Vagina (tissue), 2 donors: ENCODE measurements at regions not wholly inside any gene's neighbourhood (a gene's known extent, or its start where the extent isn't known, plus 50 kb on each side); places are given as distances from the start of the nearest gene placed in this dataset.
A peak's percentile ranks its signal among the peaks of the same experiment; 100 is the strongest.

ENCODE experiments used
- DNase-seq, 2 donors: peaks; one replicate each; pipeline ENCODE4 v3.0.0-alpha.2; 2017; ENCODE audit errors: extremely low spot score in 2 of 2
- H3K27ac ChIP-seq: fragments of 200-600 bp; sonication (generic); one replicate; pipeline ENCODE4 v1.5.1; 2019
- H3K27me3 ChIP-seq: fragments of 200-600 bp; sonication (generic); one replicate; pipeline ENCODE4 v1.5.1; 2019
- H3K36me3 ChIP-seq, 2 donors: fragments of 200-600 bp; sonication (generic); one replicate each; pipeline ENCODE4 v1.5.1; 2017 to 2019
- H3K4me1 ChIP-seq: fragments of 200-600 bp; sonication (generic); one replicate; pipeline ENCODE4 v1.5.1; 2019
- H3K4me3 ChIP-seq, 2 donors: fragments of 200-600 bp; sonication (generic); 1 replicate in 1 of 2; 2 replicates in 1 of 2; pipeline ENCODE4 v1.5.1; 2016 to 2019
- H3K9me3 ChIP-seq: fragments of 200-600 bp; sonication (generic); one replicate; pipeline ENCODE4 v1.5.1; 2019
- CTCF ChIP-seq, 3 experiments: fragments of 450-650 bp in 2 of 3; fragments of 200-600 bp in 1 of 3; sonication (generic) in 1 of 3; IDR thresholded peaks; one replicate each; pipeline ENCODE4 v1.5.1; 2017 to 2019; ENCODE audit warnings: antibody characterized with exemption in 3 of 3, mild to moderate bottlenecking in 2 of 3, moderate library complexity in 2 of 3
- POLR2A ChIP-seq, 2 donors: fragments of 450-650 bp; IDR thresholded peaks; one replicate each; pipeline ENCODE4 v1.6.1; 2017; ENCODE audit warnings: antibody characterized with exemption in 2 of 2, mild to moderate bottlenecking in 2 of 2, moderate library complexity in 2 of 2
- POLR2AphosphoS5 ChIP-seq, 2 donors: sonication (generic); formaldehyde crosslinking; IDR thresholded peaks; one replicate each; pipeline ENCODE4 v1.9.0; 2017; ENCODE audit warnings: antibody characterized with exemption in 2 of 2, mild to moderate bottlenecking in 2 of 2, low read depth in 1 of 2; ENCODE audit not compliant: insufficient read depth in 1 of 2
- intact Hi-C: fragments of 100-400 bp; cut with DNase I; formaldehyde crosslinking; loops from one replicate; pipeline ENCODE4 v1.15.1; 2023

- peaks cover 34% of the 10 kb centered on the region for H3K4me1 ChIP-seq
- TF ChIP-seq POLR2A (IDR thresholded peaks at IDR 0.05) = no peak
- no peaks in the 10 kb centered on the region for H3K9me3 ChIP-seq
- H3K36me3 ChIP-seq = no peaks in the 10 kb centered on the region
- no peak overlapping the region for H3K27ac ChIP-seq
- DNase-seq = no peak
- intact Hi-C loops = loop anchor here (10.0 kb wide), 1 partner anchor 242 kb away; no protein-coding TSS in a partner anchor
- H3K27me3 ChIP-seq = no peaks in the 10 kb centered on the region
- H3K4me3 ChIP-seq = no peak overlapping the region
Observed at GRCh38 chr6:134642819-134643218, 307.1 kb downstream of the ALDH8A1 start.

DNA sequence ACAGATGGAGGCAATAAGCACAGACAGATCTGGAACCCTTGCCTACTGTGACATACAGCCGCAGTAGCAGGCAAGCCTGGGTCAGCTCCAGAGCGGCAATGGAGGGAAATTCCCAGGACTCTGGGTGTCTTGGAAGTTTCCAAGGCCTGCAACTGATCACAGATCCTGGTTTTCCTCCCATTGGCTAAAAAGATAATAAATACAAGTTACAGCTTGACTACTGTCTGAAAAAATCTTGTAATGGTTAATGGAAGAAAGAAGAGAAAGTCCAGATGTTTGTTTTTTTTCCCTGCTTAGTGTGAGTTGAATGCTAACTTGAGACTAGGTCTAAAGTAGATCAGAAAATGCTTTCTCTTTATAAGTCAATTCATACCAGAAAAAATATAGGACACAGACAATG, 307.6 kb downstream of the ALDH8A1 start:
- no peak for DNase-seq
- no peaks in the 10 kb centered on the region for H3K36me3 ChIP-seq
- no peak overlapping the region for H3K27ac ChIP-seq
- no peaks in the 10 kb centered on the region for H3K9me3 ChIP-seq
- intact Hi-C loops = loop anchor here (10.0 kb wide), 1 partner anchor 243 kb away; no protein-coding TSS in a partner anchor
- no peak overlapping the region for H3K4me3 ChIP-seq
- peaks cover 34% of the 10 kb centered on the region for H3K4me1 ChIP-seq
- no peaks in the 10 kb centered on the region for H3K27me3 ChIP-seq
- no peak for TF ChIP-seq POLR2A (IDR thresholded peaks at IDR 0.05)

DNA sequence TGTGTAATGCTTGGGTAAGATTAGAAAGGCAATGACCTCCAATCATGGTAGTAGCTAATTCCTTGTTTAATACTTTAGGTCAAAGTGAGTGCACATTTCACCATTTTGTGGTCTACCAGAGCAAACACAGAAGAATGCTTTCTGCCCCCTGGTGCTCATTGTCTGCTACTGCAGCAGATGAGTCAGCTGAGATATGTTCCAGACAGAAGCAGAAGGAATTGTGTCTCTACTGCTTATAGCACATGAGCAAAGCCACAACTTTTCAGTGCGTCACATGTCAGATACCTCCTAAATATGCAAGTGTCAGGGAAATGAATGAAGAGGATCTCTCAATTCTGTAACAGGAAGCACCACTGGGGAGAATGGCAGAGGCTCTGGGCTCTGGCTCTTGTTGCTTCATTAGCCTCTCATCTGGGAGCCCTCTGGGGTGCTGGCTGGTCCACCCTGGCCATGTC, 308.9 kb downstream of the ALDH8A1 start:
- H3K27ac ChIP-seq = peak overlapping the region; percentile 17
- no peaks in the 10 kb centered on the region for H3K36me3 ChIP-seq
- H3K4me3 ChIP-seq = no peak overlapping the region
- H3K4me1 ChIP-seq = peaks cover 34% of the 10 kb centered on the region
- TF ChIP-seq CTCF (IDR thresholded peaks at IDR 0.05) (peak; percentile 67 to 95 (median 74)), POLR2AphosphoS5 (IDR thresholded peaks at IDR 0.05; ENCODE audit: insufficient read depth in 1 of 2, low read depth in 1 of 2) (peak in 1 of 2 donors; percentile 57), POLR2A (IDR thresholded peaks at IDR 0.05) (no peak)
- no peaks in the 10 kb centered on the region for H3K27me3 ChIP-seq
- no peak for DNase-seq
- no peaks in the 10 kb centered on the region for H3K9me3 ChIP-seq
- intact Hi-C loops = loop anchor here (10.0 kb wide), 1 partner anchor 244 kb away; no protein-coding TSS in a partner anchor

DNA sequence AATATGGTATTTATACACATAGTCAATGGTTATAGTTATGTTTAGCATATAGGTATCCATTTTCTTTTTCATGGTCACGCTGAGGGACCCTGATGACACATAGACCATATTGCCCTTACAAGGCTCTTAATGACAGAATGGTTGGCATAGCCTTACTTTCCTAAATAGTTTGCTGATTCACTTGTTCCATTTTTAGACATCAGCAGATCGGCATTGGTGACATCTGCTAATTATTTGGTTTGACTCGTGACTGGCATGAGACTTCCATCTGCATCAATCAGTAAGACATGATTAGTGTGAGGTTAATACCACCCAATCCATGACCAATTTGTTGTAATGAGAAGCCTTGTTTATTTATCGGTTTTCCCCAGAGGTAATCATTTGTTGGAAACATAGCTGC, 309.7 kb downstream of the ALDH8A1 start:
- no peak for TF ChIP-seq POLR2A (IDR thresholded peaks at IDR 0.05)
- TF ChIP-seq CTCF (IDR thresholded peaks at IDR 0.05) = no peak
- no peak for TF ChIP-seq POLR2AphosphoS5 (IDR thresholded peaks at IDR 0.05; ENCODE audit: insufficient read depth in 1 of 2, low read depth in 1 of 2)
- no peak for DNase-seq
- Histone ChIP-seq H3K4me3 (no peak overlapping the region), H3K9me3 (no peaks in the 10 kb centered on the region), H3K27ac (no peak overlapping the region), H3K27me3 (no peaks in the 10 kb centered on the region), H3K4me1 (peaks cover 34% of the 10 kb centered on the region), H3K36me3 (no peaks in the 10 kb centered on the region)
- intact Hi-C loops = loop anchor here (10.0 kb wide), 1 partner anchor 245 kb away; no protein-coding TSS in a partner anchor

DNA sequence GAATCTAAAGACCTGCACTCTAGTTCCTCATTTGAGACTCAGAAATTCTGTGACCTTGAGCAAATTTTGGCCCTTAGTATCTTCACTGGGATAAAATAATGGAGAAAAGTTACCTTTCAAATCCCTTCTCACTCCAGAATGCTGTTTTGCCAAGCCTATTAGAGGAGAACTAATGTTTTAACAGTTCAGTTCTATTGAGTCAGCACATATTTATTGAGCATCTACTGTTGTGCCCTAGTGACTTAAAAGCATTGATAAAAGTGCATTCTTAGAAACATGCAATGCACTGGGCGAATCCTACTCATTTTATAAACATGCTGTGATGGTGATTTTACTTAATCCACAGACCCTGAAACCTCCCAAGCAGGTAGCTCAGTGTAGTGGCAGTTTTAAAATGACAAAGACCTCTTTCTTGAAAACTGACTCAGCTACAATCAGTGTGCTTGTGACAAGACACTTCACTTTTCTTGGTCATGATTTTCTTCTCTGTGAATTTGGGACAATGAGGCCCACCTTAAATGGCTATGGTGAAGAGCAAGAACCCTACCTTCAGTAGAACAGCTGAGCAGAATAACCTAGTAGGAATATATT, 312.0 kb downstream of the ALDH8A1 start:
- no peak for TF ChIP-seq POLR2AphosphoS5 (IDR thresholded peaks at IDR 0.05; ENCODE audit: insufficient read depth in 1 of 2, low read depth in 1 of 2)
- TF ChIP-seq POLR2A (IDR thresholded peaks at IDR 0.05) = no peak
- no peak for TF ChIP-seq CTCF (IDR thresholded peaks at IDR 0.05)
- H3K4me1 ChIP-seq = peaks cover 21% of the 10 kb centered on the region
- no peak for DNase-seq
- H3K27me3 ChIP-seq = no peaks in the 10 kb centered on the region
- H3K4me3 ChIP-seq = no peak overlapping the region
- intact Hi-C loops = loop anchor here (5.0 kb wide), 1 partner anchor 461 kb away; no protein-coding TSS in a partner anchor
- no peaks in the 10 kb centered on the region for H3K36me3 ChIP-seq
- no peak overlapping the region for H3K27ac ChIP-seq
- no peaks in the 10 kb centered on the region for H3K9me3 ChIP-seq

GRCh38 chr6:134637282-134637681, 312.6 kb downstream of the ALDH8A1 start:
- H3K36me3 ChIP-seq = no peaks in the 10 kb centered on the region
- no peak overlapping the region for H3K4me3 ChIP-seq
- intact Hi-C loops = loop anchor here (5.0 kb wide), 1 partner anchor 460 kb away; no protein-coding TSS in a partner anchor
- TF ChIP-seq POLR2AphosphoS5 (IDR thresholded peaks at IDR 0.05; ENCODE audit: insufficient read depth in 1 of 2, low read depth in 1 of 2) (no peak), POLR2A (IDR thresholded peaks at IDR 0.05) (no peak), CTCF (IDR thresholded peaks at IDR 0.05) (no peak)
- no peak overlapping the region for H3K27ac ChIP-seq
- H3K27me3 ChIP-seq = no peaks in the 10 kb centered on the region
- peaks cover 22% of the 10 kb centered on the region for H3K4me1 ChIP-seq
- no peak for DNase-seq
- H3K9me3 ChIP-seq = no peaks in the 10 kb centered on the region
